Stomach (tissue), 8 donors: ENCODE measurements at regions not wholly inside any gene's neighbourhood (a gene's known extent, or its start where the extent isn't known, plus 50 kb on each side); places are given as distances from the start of the nearest gene placed in this dataset.

Experiments
- DNase-seq, 2 donors: peaks; one replicate each; pipeline versions ENCODE4 v3.0.0 to v3.0.0-alpha.2; 2013 to 2019
- H3K27ac ChIP-seq, 5 donors: fragments of 200-600 bp in 4 of 5; sonication (generic) in 4 of 5; one replicate each; pipeline ENCODE4 v1.5.1; 2013 to 2019; ENCODE audit warnings: mild to moderate bottlenecking in 1 of 5, moderate library complexity in 1 of 5
- H3K27me3 ChIP-seq, 3 donors: fragments of 200-600 bp; sonication (generic); one replicate each; pipeline ENCODE4 v1.5.1; 2017 to 2019; ENCODE audit warnings: mixed run types in 1 of 3
- H3K36me3 ChIP-seq, 4 donors: fragments of 200-600 bp; sonication (generic); 1 replicate in 3 of 4; 2 replicates in 1 of 4; pipeline ENCODE4 v1.5.1; 2016 to 2019
- H3K4me1 ChIP-seq, 4 donors: fragments of 200-600 bp; sonication (generic); one replicate each; pipeline ENCODE4 v1.5.1; 2016 to 2019
- H3K4me3 ChIP-seq, 4 donors: fragments of 200-600 bp; sonication (generic) in 3 of 4; one replicate each; pipeline ENCODE4 v1.5.1; 2016 to 2019; ENCODE audit warnings: mild to moderate bottlenecking in 1 of 4
- H3K9me3 ChIP-seq, 4 donors: fragments of 200-600 bp; sonication (generic); one replicate each; pipeline ENCODE4 v1.5.1; 2016 to 2019
- EP300 ChIP-seq: sonication (generic); formaldehyde crosslinking; IDR thresholded peaks from one replicate; pipeline ENCODE4 v1.6.1; 2017; ENCODE audit warnings: antibody characterized with exemption
- POLR2A ChIP-seq, 4 donors: fragments of 450-650 bp; IDR thresholded peaks; one replicate each; pipeline ENCODE4 v1.6.1; 2016; ENCODE audit warnings: antibody characterized with exemption in 4 of 4, control low read depth in 2 of 4, mild to moderate bottlenecking in 1 of 4, moderate library complexity in 1 of 4
- POLR2AphosphoS5 ChIP-seq, 3 donors: sonication (generic); formaldehyde crosslinking; IDR thresholded peaks; one replicate each; pipeline ENCODE4 v1.6.1; 2016; ENCODE audit warnings: antibody characterized with exemption in 3 of 3
- whole genome bisulfite sequencing, 5 donors: extraction: QIAGEN DNeasy Blood & Tissue Kit in 3 of 5; methylation state at CpG; one replicate each; pipeline versions ENCODE4 v1.1.5 to v1.1.7; 2013 to 2018; 5-methylcytosine and 5-hydroxymethylcytosine counted together
- intact Hi-C: fragments of 100-400 bp; cut with DNase I; formaldehyde crosslinking; loops from one replicate; pipeline ENCODE4 v1.15.1; 2023; ENCODE audit warnings: low total_unique reads
- TF ChIP-seq, protein P1 (sequence below), 7 experiments: fragments of 450-650 bp in 4 of 7; fragments of 200-600 bp in 3 of 7; sonication (generic) in 3 of 7; IDR thresholded peaks; one replicate each; pipeline ENCODE4 v1.5.1; 2016 to 2019; ENCODE audit warnings: antibody characterized with exemption in 7 of 7, control low read depth in 2 of 7, mild to moderate bottlenecking in 1 of 7
- donor health status: healthy with polysubstance abuse.
- donor health status: Bipolar disorder and iron deficiency.
- donor health status: healthy.

DNA sequence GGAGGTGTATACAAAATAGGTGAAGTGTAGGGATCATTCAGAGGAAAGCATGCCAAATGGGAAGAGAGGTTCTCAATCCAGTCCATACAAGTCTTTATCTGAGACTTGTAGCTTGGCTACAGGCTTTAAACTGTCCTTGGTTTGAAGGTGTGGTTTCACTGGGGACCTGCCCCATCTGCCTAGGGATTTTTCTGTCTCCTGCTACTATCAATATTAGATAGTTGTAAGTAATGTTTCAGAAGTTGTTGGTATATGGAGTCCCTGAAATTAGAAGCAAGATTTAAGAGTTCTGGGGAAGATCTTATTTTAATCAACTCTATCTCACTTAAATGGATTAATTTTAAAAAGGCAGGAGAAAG is 100.9 kb downstream of the ANKRD7 start:
- no peaks in the 10 kb centered on the region for H3K27me3 ChIP-seq
- no peak for DNase-seq
- no peaks in the 10 kb centered on the region for H3K36me3 ChIP-seq
- H3K9me3 ChIP-seq: no peaks in the 10 kb centered on the region
- H3K4me3 ChIP-seq: no peak overlapping the region
- no peak overlapping the region for H3K27ac ChIP-seq
- no peaks in the 10 kb centered on the region for H3K4me1 ChIP-seq
- TF ChIP-seq EP300: no peak
- no peak for TF ChIP-seq POLR2A (IDR thresholded peaks at IDR 0.05)
- TF ChIP-seq, protein P1, sequence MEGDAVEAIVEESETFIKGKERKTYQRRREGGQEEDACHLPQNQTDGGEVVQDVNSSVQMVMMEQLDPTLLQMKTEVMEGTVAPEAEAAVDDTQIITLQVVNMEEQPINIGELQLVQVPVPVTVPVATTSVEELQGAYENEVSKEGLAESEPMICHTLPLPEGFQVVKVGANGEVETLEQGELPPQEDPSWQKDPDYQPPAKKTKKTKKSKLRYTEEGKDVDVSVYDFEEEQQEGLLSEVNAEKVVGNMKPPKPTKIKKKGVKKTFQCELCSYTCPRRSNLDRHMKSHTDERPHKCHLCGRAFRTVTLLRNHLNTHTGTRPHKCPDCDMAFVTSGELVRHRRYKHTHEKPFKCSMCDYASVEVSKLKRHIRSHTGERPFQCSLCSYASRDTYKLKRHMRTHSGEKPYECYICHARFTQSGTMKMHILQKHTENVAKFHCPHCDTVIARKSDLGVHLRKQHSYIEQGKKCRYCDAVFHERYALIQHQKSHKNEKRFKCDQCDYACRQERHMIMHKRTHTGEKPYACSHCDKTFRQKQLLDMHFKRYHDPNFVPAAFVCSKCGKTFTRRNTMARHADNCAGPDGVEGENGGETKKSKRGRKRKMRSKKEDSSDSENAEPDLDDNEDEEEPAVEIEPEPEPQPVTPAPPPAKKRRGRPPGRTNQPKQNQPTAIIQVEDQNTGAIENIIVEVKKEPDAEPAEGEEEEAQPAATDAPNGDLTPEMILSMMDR (IDR thresholded peaks at IDR 0.05): no peak
- TF ChIP-seq POLR2AphosphoS5 (IDR thresholded peaks at IDR 0.05): no peak
- intact Hi-C loops: no loop called here

DNA sequence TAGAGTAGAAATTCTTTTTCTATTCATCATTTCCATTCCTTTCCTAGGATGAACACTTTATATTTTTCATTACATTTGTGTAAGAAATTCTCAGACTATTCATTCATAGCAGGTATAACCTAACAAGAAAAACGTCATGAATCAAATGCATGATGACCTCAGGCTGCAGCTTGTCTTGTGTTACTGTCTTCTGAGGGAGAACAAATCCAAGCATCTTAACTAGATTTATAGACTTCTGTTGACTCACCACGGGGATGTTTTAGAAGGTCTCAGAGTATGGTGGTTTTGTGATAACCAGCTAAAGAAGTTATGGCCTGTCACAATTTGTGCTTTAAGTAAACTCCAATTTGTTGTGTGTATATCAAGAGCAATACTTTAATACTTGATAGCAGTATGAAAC is 102.7 kb downstream of the ANKRD7 start:
- WGBS, 5 donors: 35 to 59% (median 48%) methylated on average over 2 of the region's 2 CpGs
- no peak overlapping the region for H3K4me3 ChIP-seq
- intact Hi-C loops: no loop called here

DNA sequence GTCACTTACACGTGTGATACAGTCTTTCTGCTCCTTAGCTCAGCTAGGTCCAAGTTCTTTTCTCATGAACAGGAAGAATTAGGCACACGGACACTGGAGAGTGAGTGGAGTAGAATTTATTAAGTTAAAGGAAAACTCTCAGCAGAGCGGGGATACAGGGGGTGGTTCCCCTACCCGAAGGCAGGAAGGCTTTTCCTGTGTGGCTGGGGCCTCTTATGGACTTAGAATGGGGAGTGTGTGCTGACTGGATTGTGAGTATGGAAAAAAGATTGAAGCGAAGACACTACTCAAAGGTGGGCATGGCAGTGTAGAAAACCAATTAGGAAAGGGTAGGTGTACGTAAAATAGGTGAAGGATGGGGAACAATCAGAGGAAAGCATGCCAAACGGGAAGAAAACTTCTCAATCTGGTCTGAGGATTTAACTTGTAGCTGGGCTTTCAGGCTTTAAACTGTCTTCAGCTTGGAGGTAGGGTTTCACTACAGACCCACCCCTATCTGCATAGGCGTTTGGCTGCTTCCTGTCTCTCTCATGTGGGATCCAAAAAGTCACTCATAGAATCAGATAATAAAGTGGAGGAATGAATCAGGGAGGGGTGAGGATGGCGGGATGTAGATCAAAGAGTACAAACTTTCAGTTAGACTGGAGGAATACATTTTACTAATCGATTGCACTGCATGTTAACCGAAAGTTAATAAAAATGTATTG is 104.2 kb downstream of the ANKRD7 start:
- Histone ChIP-seq H3K9me3 (no peaks in the 10 kb centered on the region), H3K27ac (no peak overlapping the region), H3K4me1 (no peaks in the 10 kb centered on the region), H3K27me3 (no peaks in the 10 kb centered on the region), H3K36me3 (no peaks in the 10 kb centered on the region), H3K4me3 (no peak overlapping the region)
- TF ChIP-seq POLR2AphosphoS5 (IDR thresholded peaks at IDR 0.05): no peak
- no peak for TF ChIP-seq POLR2A (IDR thresholded peaks at IDR 0.05)
- TF ChIP-seq, protein P1 (IDR thresholded peaks at IDR 0.05): no peak
- no peak for TF ChIP-seq EP300
- WGBS, 5 donors: 73 to 78% (median 78%) methylated on average over 11 of the region's 11 CpGs
- intact Hi-C loops: no loop called here
- DNase-seq: no peak

More for the DNA sequence above, 102.7 kb downstream of the ANKRD7 start:
- H3K27me3 ChIP-seq: no peaks in the 10 kb centered on the region
- DNase-seq: no peak
- no peaks in the 10 kb centered on the region for H3K9me3 ChIP-seq
- H3K27ac ChIP-seq: no peak overlapping the region
- H3K36me3 ChIP-seq: no peaks in the 10 kb centered on the region
- TF ChIP-seq EP300 (no peak), POLR2A (IDR thresholded peaks at IDR 0.05) (no peak), POLR2AphosphoS5 (IDR thresholded peaks at IDR 0.05) (no peak)
- TF ChIP-seq, protein P1 (IDR thresholded peaks at IDR 0.05): no peak
- no peaks in the 10 kb centered on the region for H3K4me1 ChIP-seq

DNA sequence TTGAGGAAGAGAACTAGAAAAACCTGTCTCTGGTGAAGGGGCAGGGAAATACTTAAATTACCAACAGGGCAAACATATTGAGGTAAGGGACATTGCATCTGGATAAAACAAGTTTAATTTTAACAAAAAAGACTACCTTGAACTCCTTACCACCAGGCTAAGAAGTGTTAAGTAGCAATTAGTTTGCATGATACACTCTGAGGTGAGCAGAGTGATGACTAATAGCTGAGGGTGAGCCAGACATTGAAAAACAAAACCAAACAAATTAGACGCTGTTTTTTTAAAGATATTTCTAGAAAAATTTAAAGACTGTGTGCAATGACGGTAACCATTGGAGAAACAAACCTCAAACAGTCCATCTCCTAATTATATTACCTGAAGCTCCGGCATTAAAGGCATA is 105.9 kb downstream of the ANKRD7 start:
- DNase-seq: no peak
- TF ChIP-seq POLR2A (IDR thresholded peaks at IDR 0.05): no peak
- TF ChIP-seq, protein P1 (IDR thresholded peaks at IDR 0.05): no peak
- TF ChIP-seq POLR2AphosphoS5 (IDR thresholded peaks at IDR 0.05): no peak
- no peak for TF ChIP-seq EP300
- Histone ChIP-seq H3K4me1 (no peaks in the 10 kb centered on the region), H3K9me3 (no peaks in the 10 kb centered on the region), H3K4me3 (no peak overlapping the region), H3K27me3 (no peaks in the 10 kb centered on the region), H3K27ac (no peak overlapping the region), H3K36me3 (no peaks in the 10 kb centered on the region)
- intact Hi-C loops: no loop called here
- 58 to 71% (median 68%) methylated on average over 3 of the region's 3 CpGs for WGBS, 5 donors
